K562 (cell line): ENCODE measurements at regions not wholly inside any gene's neighbourhood (a gene's known extent, or its start where the extent isn't known, plus 50 kb on each side); places are given as distances from the start of the nearest gene placed in this dataset.

ENCODE experiments used
- ATAC-seq: fragments of 200-7000 bp; cut with Tn5 transposase; 3 replicates; pipeline ENCODE4 v1.9.1; 2020; ENCODE audit warnings: moderate library complexity
- BruUV-seq: library from RNA; stranded (reverse); fragments of 400-500 nt; replicated peaks from 2 replicates; lab custom pipeline; 2021; lab: Mats Ljungman, UMichigan
- CTCF ChIA-PET: fragments of 300-600 bp; formaldehyde crosslinking; extraction: SDS; loops from one replicate; lab custom pipeline; 2021; ENCODE audit warnings: low intra/inter-chr PET ratio; lab: Yijun Ruan, JAX
- POLR2A ChIA-PET: fragments of 300-600, 350-650 bp; sonication (Branson Sonifier 250); formaldehyde crosslinking; extraction: SDS; loops from one replicate; lab custom pipeline; 2021; ENCODE audit warnings: antibody characterized with exemption, inconsistent platforms; lab: Yijun Ruan, JAX
- DNase-seq, 4 experiments: peaks; one replicate each; pipeline versions ENCODE4 v3.0.0 to v3.0.0-alpha.2; 2011 to 2018; ENCODE audit warnings: low spot score in 3 of 4, mixed read lengths in 3 of 4; ENCODE audit errors: extremely low read depth in 1 of 4
- FAIRE-seq: peaks from 2 replicates; lab custom pipeline; 2011; peaks lifted over from hg19 to GRCh38; lab: Jason Lieb, UNC
- H2AFZ ChIP-seq: 2 replicates; pipeline ENCODE4 v1.6.0; 2011; ENCODE audit warnings: low read depth, low read length, control low read depth, inconsistent platforms
- H3K27ac ChIP-seq: fragments of 200-600 bp; 3 replicates; pipeline ENCODE4 v1.8.0; 2011; ENCODE audit warnings: low read depth, mild to moderate bottlenecking, control low read depth, inconsistent platforms, low read length, moderate library complexity, mixed read lengths; ENCODE audit errors: extremely low read depth
- H3K27me3 ChIP-seq, 2 experiments: fragments of 300-600 bp in 1 of 2; 2 replicates in 1 of 2; 3 replicates in 1 of 2; pipeline versions ENCODE4 v1.6.0 to v1.8.0; 2011; ENCODE audit warnings: inconsistent platforms in 2 of 2, low read length in 2 of 2, mild to moderate bottlenecking in 1 of 2, mixed read lengths in 1 of 2, moderate library complexity in 1 of 2; ENCODE audit not compliant: control insufficient read depth in 2 of 2, insufficient read depth in 2 of 2
- H3K36me3 ChIP-seq: fragments of 300-600 bp; 3 replicates; pipeline ENCODE4 v1.8.0; 2011; ENCODE audit warnings: mild to moderate bottlenecking, low read length, inconsistent platforms; ENCODE audit not compliant: control insufficient read depth, insufficient read depth
- H3K4me1 ChIP-seq, 2 experiments: fragments of 200-600 bp in 1 of 2; replicated peaks in 1 of 2; 2 replicates in 1 of 2; 3 replicates in 1 of 2; pipeline versions ENCODE4 v1.5.1 to v1.8.0; 2011; ENCODE audit warnings: inconsistent platforms in 2 of 2, low read length in 2 of 2, mild to moderate bottlenecking in 1 of 2, mixed read lengths in 1 of 2, moderate library complexity in 1 of 2; ENCODE audit not compliant: control insufficient read depth in 2 of 2, insufficient read depth in 2 of 2
- H3K4me2 ChIP-seq: 2 replicates; pipeline ENCODE4 v1.6.1; 2011; ENCODE audit warnings: low read length, control low read depth, inconsistent platforms, mixed read lengths; ENCODE audit not compliant: insufficient read depth
- H3K4me3 ChIP-seq: fragments of 200-600 bp; sonication (generic), shearing (Covaris generic); 2 replicates; pipeline ENCODE4 v1.5.1; 2016; ENCODE audit warnings: control low read depth, inconsistent platforms
- H3K79me2 ChIP-seq: fragments of 200-600 bp; 3 replicates; pipeline ENCODE4 v1.8.0; 2011; ENCODE audit warnings: low read length, inconsistent platforms; ENCODE audit not compliant: control insufficient read depth, insufficient read depth
- H3K9ac ChIP-seq, 2 experiments: 2 replicates each; pipeline versions ENCODE4 v1.6.0 to v1.6.1; 2011; ENCODE audit warnings: low read depth in 2 of 2, low read length in 2 of 2, control low read depth in 1 of 2, inconsistent platforms in 1 of 2, mild to moderate bottlenecking in 1 of 2, mixed read lengths in 1 of 2; ENCODE audit not compliant: insufficient read depth in 1 of 2
- H3K9me1 ChIP-seq: one replicate; pipeline ENCODE4 v1.6.0; 2011; ENCODE audit warnings: inconsistent platforms, mild to moderate bottlenecking, low read length, moderate library complexity; ENCODE audit not compliant: control insufficient read depth, insufficient read depth
- H3K9me3 ChIP-seq: replicated peaks from 2 replicates; pipeline ENCODE4 v1.5.1; 2011; ENCODE audit warnings: low read depth, low read length, inconsistent platforms; ENCODE audit not compliant: control insufficient read depth, insufficient read depth
- H4K20me1 ChIP-seq: replicated peaks from 2 replicates; pipeline ENCODE4 v1.6.1; 2011; ENCODE audit warnings: low read length, inconsistent platforms, mixed read lengths; ENCODE audit not compliant: control insufficient read depth, insufficient read depth
- MCM7 ChIP-seq, 2 experiments: fragments of 450-650 bp; IDR thresholded peaks; 2 replicates each; pipeline ENCODE4 v1.6.1; 2016 to 2018
- PHB ChIP-seq: fragments of 250-450 bp; sonication (Bioruptor Pico); IDR thresholded peaks from 2 replicates; pipeline ENCODE4 v1.5.0; 2021
- SIN3B ChIP-seq: fragments of 450-650 bp; IDR thresholded peaks from 2 replicates; pipeline ENCODE4 v1.6.1; 2017; ENCODE audit warnings: low read depth, mild to moderate bottlenecking, moderate library complexity
- SPI1 ChIP-seq: IDR thresholded peaks from 2 replicates; pipeline ENCODE4 v1.6.1; 2011; ENCODE audit warnings: low read depth, low read length, control low read depth, borderline replicate concordance
- SREBF2 ChIP-seq: sonication (generic); formaldehyde crosslinking; IDR thresholded peaks from 2 replicates; pipeline ENCODE4 v1.4.0; 2020; ENCODE audit warnings: mild to moderate bottlenecking, missing genetic modification reagents
- ZNF354B ChIP-seq: fragments of 250-450 bp; sonication (Bioruptor Pico); IDR thresholded peaks from 2 replicates; pipeline ENCODE4 v1.4.0; 2020
- ZNF639 ChIP-seq, 2 experiments: fragments of 200-800 bp in 1 of 2; sonication (Bioruptor generic) in 1 of 2; sonication (generic) in 1 of 2; formaldehyde crosslinking in 1 of 2; IDR thresholded peaks in 1 of 2; conservative IDR thresholded peaks in 1 of 2; 2 replicates each; pipeline versions ENCODE4 v1.5.0 to v1.6.1; 2016 to 2020; ENCODE audit warnings: missing compliant biosample characterization in 1 of 2, missing genetic modification characterization in 1 of 2, missing genetic modification reagents in 1 of 2
- ZNF77 ChIP-seq: fragments of 250-450 bp; sonication (Bioruptor Pico); IDR thresholded peaks from 2 replicates; pipeline ENCODE4 v1.5.0; 2020
- WGBS: fragments of 100-300 bp; shearing (Covaris generic); methylation state at CpG from one replicate; pipeline ENCODE4 v1.1.6; 2016; ENCODE audit warnings: low coverage, mixed read lengths; ENCODE audit not compliant: insufficient coverage; ENCODE audit errors: missing lambda C conversion rate; 5-methylcytosine and 5-hydroxymethylcytosine counted together
- in situ Hi-C: fragments of 300-500 bp; cut with MboI; formaldehyde crosslinking; loops from 4 replicates; pipeline ENCODE4 v1.15.0; 2018; ENCODE audit warnings: inconsistent platforms, mixed read lengths
- intact Hi-C: fragments of 100-400 bp; cut with micrococcal nuclease; formaldehyde crosslinking; loops from 2 replicates; pipeline ENCODE4 v1.14.2; 2022
- TF ChIP-seq, protein P1 (sequence below): fragments of 450-650 bp; formaldehyde crosslinking; IDR thresholded peaks from 2 replicates; pipeline ENCODE4 v1.4.0; 2022; ENCODE audit warnings: mild to moderate bottlenecking, moderate library complexity
- TF ChIP-seq, protein P2 (sequence below), 3 experiments: IDR thresholded peaks in 2 of 3; conservative IDR thresholded peaks in 1 of 3; 2 replicates each; pipeline ENCODE4 v1.5.1; 2011 to 2012; ENCODE audit warnings: low read length in 3 of 3, mild to moderate bottlenecking in 3 of 3, control low read depth in 2 of 3, improper control_type of control experiment in 1 of 3, inconsistent platforms in 1 of 3, low read depth in 1 of 3, mixed read lengths in 1 of 3, moderate library complexity in 1 of 3; ENCODE audit not compliant: insufficient read depth in 2 of 3
- TF ChIP-seq, protein P3 (sequence below): fragments of 450-650 bp; IDR thresholded peaks from 2 replicates; pipeline ENCODE4 v1.6.1; 2016; ENCODE audit warnings: low read depth, mild to moderate bottlenecking, moderate library complexity

- no TSS peak for BruUV-seq
- Histone ChIP-seq H3K9ac (no peak overlapping the region), H3K9me1 (no peaks in the 10 kb centered on the region), H2AFZ (no peak overlapping the region), H3K4me3 (no peak overlapping the region), H3K9me3 (no peaks in the 10 kb centered on the region), H3K27ac (no peak overlapping the region), H3K36me3 (no peaks in the 10 kb centered on the region), H3K79me2 (no peaks in the 10 kb centered on the region), H4K20me1 (no peaks in the 10 kb centered on the region), H3K4me1 (no peaks in the 10 kb centered on the region)
- DNase-seq = no peak
- CTCF ChIA-PET = no interaction called here
- ATAC-seq = no peak
- FAIRE-seq = no peak
- intact Hi-C loops (no loop called here), in situ Hi-C loops (no loop called here)
- 0% methylated on average over 4 of the region's 4 CpGs for WGBS
- TF ChIP-seq ZNF77 (CRISPR knock-in tag) = no peak
- TF ChIP-seq, protein P1, sequence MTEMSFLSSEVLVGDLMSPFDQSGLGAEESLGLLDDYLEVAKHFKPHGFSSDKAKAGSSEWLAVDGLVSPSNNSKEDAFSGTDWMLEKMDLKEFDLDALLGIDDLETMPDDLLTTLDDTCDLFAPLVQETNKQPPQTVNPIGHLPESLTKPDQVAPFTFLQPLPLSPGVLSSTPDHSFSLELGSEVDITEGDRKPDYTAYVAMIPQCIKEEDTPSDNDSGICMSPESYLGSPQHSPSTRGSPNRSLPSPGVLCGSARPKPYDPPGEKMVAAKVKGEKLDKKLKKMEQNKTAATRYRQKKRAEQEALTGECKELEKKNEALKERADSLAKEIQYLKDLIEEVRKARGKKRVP = no peak
- no peak for TF ChIP-seq PHB
- TF ChIP-seq, protein P2, sequence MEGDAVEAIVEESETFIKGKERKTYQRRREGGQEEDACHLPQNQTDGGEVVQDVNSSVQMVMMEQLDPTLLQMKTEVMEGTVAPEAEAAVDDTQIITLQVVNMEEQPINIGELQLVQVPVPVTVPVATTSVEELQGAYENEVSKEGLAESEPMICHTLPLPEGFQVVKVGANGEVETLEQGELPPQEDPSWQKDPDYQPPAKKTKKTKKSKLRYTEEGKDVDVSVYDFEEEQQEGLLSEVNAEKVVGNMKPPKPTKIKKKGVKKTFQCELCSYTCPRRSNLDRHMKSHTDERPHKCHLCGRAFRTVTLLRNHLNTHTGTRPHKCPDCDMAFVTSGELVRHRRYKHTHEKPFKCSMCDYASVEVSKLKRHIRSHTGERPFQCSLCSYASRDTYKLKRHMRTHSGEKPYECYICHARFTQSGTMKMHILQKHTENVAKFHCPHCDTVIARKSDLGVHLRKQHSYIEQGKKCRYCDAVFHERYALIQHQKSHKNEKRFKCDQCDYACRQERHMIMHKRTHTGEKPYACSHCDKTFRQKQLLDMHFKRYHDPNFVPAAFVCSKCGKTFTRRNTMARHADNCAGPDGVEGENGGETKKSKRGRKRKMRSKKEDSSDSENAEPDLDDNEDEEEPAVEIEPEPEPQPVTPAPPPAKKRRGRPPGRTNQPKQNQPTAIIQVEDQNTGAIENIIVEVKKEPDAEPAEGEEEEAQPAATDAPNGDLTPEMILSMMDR (IDR thresholded peaks at IDR 0.05 in 2 of 3, conservative IDR thresholded peaks at IDR 0.05 in 1 of 3; ENCODE audit: insufficient read depth in 2 of 3, low read depth in 1 of 3, low read length in 3 of 3) = no peak
- no peak for TF ChIP-seq SIN3B
- no peak for TF ChIP-seq SREBF2 (CRISPR knock-in tag)
- TF ChIP-seq, protein P3, sequence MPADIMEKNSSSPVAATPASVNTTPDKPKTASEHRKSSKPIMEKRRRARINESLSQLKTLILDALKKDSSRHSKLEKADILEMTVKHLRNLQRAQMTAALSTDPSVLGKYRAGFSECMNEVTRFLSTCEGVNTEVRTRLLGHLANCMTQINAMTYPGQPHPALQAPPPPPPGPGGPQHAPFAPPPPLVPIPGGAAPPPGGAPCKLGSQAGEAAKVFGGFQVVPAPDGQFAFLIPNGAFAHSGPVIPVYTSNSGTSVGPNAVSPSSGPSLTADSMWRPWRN = no peak
- TF ChIP-seq SPI1 = no peak
- TF ChIP-seq MCM7 (IDR thresholded peaks at IDR 0.05) = no peak
- TF ChIP-seq ZNF354B (CRISPR knock-in tag) = no peak
- no peak for TF ChIP-seq ZNF639 (CRISPR knock-in tag; conservative IDR thresholded peaks at IDR 0.05 in 1 of 2, IDR thresholded peaks at IDR 0.05 in 1 of 2)
- TF ChIP-seq, all 486 proteins: peak for 0
- Histone ChIP-seq H3K4me2 (no peak overlapping the region), H3K27me3 (no peaks in the 10 kb centered on the region)
- POLR2A ChIA-PET = no interaction called here
These were observed 491.9 kb downstream of the IRS1 start for GRCh38 chr2:226307487-226308322.
